Sigmoid colon (tissue), 3 donors: ENCODE measurements at regions not wholly inside any gene's neighbourhood (a gene's known extent, or its start where the extent isn't known, plus 50 kb on each side); places are given as distances from the start of the nearest gene placed in this dataset.

ENCODE experiments used
- CTCF ChIP-seq, 4 experiments: fragments of 450-650 bp in 3 of 4; fragments of 200-600 bp in 1 of 4; IDR thresholded peaks; one replicate each; pipeline ENCODE4 v1.5.1; 2016 to 2019; ENCODE audit warnings: antibody characterized with exemption in 4 of 4, mild to moderate bottlenecking in 3 of 4, moderate library complexity in 2 of 4
- POLR2A ChIP-seq, 2 donors: fragments of 450-650 bp; IDR thresholded peaks; one replicate each; pipeline ENCODE4 v1.6.1; 2016; ENCODE audit warnings: antibody characterized with exemption in 2 of 2, mild to moderate bottlenecking in 2 of 2, moderate library complexity in 2 of 2

- TF ChIP-seq POLR2A (IDR thresholded peaks at IDR 0.05) (no peak), CTCF (IDR thresholded peaks at IDR 0.05) (no peak)
These were observed 370.7 kb downstream of the FBXW7 start for GRCh38 chr4:152165146-152165545.
